Stimulated activated naive CD8-positive, alpha-beta T cell treated with anti-CD3 and anti-CD28 coated beads, Interleukin-15, Interleukin-2, amounts not matched to agents 100 ng/mL and 50 ng/mL, for 24 hours (primary cell): ENCODE measurements at regions not wholly inside any gene's neighbourhood (a gene's known extent, or its start where the extent isn't known, plus 50 kb on each side); places are given as distances from the start of the nearest gene placed in this dataset.

Source experiments
- H3K27ac Mint-ChIP-seq: one replicate; pipeline ENCODE4 v1.8.0; 2021; ENCODE audit warnings: mild to moderate bottlenecking, mixed read lengths
- H3K27me3 Mint-ChIP-seq: one replicate; pipeline ENCODE4 v1.8.0; 2021; ENCODE audit warnings: mixed read lengths
- H3K36me3 Mint-ChIP-seq: one replicate; pipeline ENCODE4 v1.8.0; 2021; ENCODE audit warnings: low read depth, mixed read lengths
- H3K4me1 Mint-ChIP-seq: one replicate; pipeline ENCODE4 v1.8.0; 2021; ENCODE audit warnings: low read depth, mixed read lengths
- H3K4me3 Mint-ChIP-seq: one replicate; pipeline ENCODE4 v1.8.0; 2021; ENCODE audit warnings: mild to moderate bottlenecking, mixed read lengths
- H3K9me3 Mint-ChIP-seq: one replicate; pipeline ENCODE4 v1.8.0; 2021; ENCODE audit warnings: mixed read lengths

DNA sequence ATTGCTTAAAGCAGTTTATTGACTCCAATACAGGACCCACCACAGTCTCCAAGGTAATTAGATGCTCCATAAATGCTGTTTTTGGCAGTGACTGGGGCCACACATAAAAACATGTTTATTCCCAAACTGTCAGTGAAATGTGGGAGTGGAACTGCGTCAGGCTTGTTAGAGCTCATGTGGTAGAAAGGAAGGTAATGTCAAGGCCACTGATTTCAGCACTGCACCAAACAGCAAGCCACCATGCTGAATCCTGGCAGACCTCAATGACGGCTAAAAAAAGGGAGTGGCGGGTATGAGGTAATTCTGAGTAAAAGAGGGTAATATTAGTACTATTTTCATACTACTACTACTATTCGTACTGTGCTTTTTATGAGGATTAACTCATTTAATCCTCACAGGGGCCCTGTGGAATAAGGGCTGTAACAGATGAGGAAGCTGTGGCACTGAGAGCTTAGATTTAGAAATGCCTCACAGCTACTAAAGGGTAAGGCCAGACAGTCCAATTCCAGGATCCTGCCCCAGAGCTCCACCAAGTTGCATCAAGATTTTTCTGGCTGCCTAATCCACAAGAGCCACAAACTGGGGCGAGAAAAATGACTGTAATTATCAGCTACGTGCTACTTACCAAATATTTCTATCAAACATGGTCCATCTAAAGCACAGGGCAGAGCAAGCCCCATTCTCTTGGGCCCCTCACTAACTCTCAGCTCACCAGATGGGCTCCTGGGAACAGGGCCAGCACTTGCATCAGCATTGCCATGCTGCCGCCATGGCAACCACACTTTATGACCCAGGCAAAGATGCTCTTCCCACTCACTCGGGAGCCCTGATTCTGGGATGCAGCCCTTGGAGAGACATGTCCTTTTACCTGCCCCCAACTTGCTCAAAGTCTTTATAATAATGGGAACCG is 83.6 kb upstream of the SPATA12 start:
- H3K9me3 Mint-ChIP-seq: no peaks in the 10 kb centered on the region
- no peak overlapping the region for H3K4me3 Mint-ChIP-seq
- no peaks in the 10 kb centered on the region for H3K27me3 Mint-ChIP-seq
- no peaks in the 10 kb centered on the region for H3K36me3 Mint-ChIP-seq
- peaks cover 22% of the 10 kb centered on the region for H3K4me1 Mint-ChIP-seq
- no peak overlapping the region for H3K27ac Mint-ChIP-seq

DNA sequence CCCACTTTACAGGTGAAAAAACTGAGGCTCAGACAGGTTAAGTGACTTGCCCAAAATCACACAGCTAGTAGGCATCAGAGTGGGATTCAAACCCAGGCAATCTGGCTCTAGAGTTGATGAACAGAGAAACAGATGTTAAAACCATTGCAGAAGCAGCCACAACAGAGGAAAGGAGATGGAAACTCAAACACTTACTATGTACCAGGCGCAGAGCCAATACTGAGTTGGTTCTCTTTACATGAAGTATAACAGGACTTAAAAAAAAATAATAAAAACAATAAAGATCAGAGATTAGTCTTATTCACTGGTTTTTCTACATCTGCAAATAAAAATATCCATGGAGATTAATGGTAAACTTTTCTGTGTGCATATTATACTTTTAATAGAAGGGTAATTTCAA is 84.9 kb upstream of the SPATA12 start:
- Mint-ChIP-seq H3K4me3 (no peak overlapping the region), H3K27ac (no peak overlapping the region), H3K4me1 (peaks cover 12% of the 10 kb centered on the region), H3K36me3 (no peaks in the 10 kb centered on the region), H3K9me3 (no peaks in the 10 kb centered on the region), H3K27me3 (no peaks in the 10 kb centered on the region)

DNA sequence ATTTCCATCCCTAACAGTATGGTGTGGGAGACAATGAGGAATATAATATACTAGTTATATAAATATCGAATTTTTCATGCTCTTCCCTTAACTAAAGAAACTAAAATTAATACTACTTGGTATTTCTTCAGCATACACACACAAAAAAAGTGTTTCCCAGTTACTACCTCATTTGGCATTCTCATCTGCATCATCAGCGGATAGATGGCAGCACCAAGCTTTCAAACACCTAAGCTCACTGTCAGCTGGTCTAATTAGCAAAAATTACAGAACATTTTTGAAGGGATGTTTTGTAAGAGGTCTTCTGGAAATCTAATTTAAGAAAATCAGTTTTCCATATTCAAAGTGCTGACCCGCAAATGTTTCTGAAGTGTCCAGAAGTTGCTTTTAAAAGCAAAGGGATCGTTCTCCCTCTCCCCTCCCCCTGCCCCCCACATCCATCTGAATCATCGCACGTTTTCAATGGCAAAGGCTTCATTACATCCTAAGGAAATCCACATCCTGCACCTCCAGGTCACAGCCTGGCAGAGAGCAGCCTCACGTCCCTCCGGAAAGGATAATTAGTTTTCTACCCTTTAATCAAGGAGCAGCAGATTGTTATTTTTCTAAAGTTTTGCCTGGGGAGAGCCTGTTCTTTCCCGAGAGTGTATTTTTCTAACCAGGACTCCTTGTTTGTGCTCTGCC is 86.1 kb upstream of the SPATA12 start:
- peaks cover 14% of the 10 kb centered on the region for H3K4me1 Mint-ChIP-seq
- H3K9me3 Mint-ChIP-seq: no peaks in the 10 kb centered on the region
- no peaks in the 10 kb centered on the region for H3K27me3 Mint-ChIP-seq
- no peak overlapping the region for H3K27ac Mint-ChIP-seq
- no peaks in the 10 kb centered on the region for H3K36me3 Mint-ChIP-seq
- H3K4me3 Mint-ChIP-seq: no peak overlapping the region

DNA sequence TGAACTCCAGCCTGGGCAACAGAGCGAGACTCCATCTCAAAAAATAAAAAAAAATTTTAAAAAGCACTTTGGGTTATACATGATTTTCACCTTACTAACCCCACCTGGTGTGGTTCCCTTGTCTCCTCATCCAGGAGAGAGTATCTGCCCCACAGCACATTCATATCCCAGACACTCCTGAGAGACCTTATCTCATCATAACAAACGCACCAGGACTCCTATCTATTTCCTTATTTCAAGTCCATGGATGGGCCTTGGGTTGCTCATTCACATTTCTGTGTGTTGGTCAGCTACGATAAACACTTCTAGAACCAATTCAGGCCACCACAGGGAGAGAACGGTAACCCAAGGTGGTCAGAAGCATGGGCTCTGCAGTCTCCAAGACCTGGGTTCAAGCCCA is 88.6 kb upstream of the SPATA12 start:
- Mint-ChIP-seq H3K4me1 (peaks cover 14% of the 10 kb centered on the region), H3K27ac (no peak overlapping the region), H3K36me3 (no peaks in the 10 kb centered on the region), H3K27me3 (no peaks in the 10 kb centered on the region), H3K4me3 (no peak overlapping the region), H3K9me3 (no peaks in the 10 kb centered on the region)

DNA sequence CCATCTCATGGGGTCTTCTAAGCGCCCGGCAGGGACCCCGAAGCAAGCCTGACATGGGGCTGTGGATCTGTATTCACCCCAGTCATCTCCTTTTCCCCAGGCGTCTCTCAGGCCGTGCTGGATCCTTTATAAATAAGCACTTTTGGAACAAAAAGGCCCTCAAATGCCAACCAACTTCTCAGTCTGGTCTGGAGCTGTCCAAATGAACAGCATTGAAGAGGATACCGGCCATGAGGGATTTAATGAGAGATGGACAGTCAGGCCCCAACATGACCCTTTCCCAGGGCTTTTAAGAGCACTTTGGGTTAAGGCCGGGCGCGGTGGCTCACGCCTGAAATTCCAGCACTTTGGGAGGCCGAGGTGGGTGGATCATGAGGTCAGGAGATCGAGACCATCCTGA is 89.2 kb upstream of the SPATA12 start:
- Mint-ChIP-seq H3K27ac (no peak overlapping the region), H3K4me1 (peaks cover 14% of the 10 kb centered on the region), H3K27me3 (no peaks in the 10 kb centered on the region), H3K4me3 (no peak overlapping the region), H3K36me3 (no peaks in the 10 kb centered on the region), H3K9me3 (no peaks in the 10 kb centered on the region)

DNA sequence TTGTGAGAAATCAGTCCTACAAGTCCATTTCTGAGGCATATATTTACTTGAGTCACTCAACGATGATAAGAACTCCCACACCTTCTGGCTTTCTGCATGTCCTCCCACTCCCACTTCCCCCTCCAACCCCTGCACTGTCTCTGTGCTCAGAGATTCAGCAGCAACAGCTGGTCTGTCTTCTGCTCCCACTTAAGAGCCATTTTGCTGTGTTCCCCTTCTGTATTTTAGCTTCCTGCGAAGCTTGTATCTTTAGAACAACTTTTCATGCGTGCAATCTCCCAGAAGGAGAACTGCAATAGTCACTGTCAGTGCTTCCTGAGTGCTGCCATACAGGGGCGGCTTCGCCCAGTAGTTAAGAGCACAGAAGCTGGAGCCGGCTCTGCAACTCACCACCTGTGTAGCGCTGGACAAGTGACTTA is 90.0 kb upstream of the SPATA12 start:
- H3K27ac Mint-ChIP-seq: no peak overlapping the region
- no peaks in the 10 kb centered on the region for H3K36me3 Mint-ChIP-seq
- no peaks in the 10 kb centered on the region for H3K27me3 Mint-ChIP-seq
- peaks cover 14% of the 10 kb centered on the region for H3K4me1 Mint-ChIP-seq
- no peak overlapping the region for H3K4me3 Mint-ChIP-seq
- peaks cover under 1% of the 10 kb centered on the region for H3K9me3 Mint-ChIP-seq

DNA sequence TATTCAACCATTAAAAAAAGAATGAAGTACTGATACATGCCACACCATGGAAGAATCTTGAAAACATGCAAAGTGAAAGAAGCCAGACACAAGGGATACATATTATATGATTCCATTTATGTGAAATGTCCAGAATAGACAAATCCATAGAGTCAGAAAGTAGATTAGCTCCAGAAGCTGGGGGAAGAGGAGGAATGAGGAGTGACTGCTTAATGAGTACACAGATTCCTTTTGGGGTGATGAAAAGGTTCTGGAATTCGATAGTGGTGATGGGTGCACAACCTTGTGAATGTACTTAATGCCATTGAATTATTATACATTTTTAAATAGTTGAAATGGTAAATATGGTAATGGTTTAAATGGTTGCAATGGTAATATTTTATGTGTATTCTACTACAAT is 90.6 kb upstream of the SPATA12 start:
- Mint-ChIP-seq H3K27me3 (no peaks in the 10 kb centered on the region), H3K4me1 (peaks cover 14% of the 10 kb centered on the region), H3K27ac (no peak overlapping the region), H3K4me3 (no peak overlapping the region), H3K9me3 (peaks cover 4% of the 10 kb centered on the region), H3K36me3 (no peaks in the 10 kb centered on the region)

DNA sequence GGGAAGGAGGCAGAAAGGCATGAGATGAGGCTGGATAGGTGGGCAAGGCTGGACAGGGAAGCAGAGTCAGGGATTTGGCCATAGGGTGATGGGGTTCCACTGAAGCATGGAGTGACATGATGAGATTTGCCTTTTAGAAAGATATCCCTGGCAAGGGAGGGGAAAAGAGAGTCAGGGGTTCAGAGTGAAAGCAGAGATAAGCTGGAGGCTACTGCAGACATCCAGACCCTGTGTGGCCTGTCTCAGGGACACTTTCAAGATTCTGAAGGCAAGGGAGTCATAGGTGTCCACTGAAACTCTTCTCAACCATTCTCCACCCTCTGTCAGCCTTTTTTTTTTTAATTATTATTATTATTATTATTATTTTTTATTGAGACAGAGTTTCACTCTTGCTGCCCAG is 94.0 kb upstream of the SPATA12 start:
- no peaks in the 10 kb centered on the region for H3K27me3 Mint-ChIP-seq
- no peaks in the 10 kb centered on the region for H3K36me3 Mint-ChIP-seq
- H3K27ac Mint-ChIP-seq: no peak overlapping the region
- H3K9me3 Mint-ChIP-seq: peaks cover 4% of the 10 kb centered on the region
- peaks cover 14% of the 10 kb centered on the region for H3K4me1 Mint-ChIP-seq
- no peak overlapping the region for H3K4me3 Mint-ChIP-seq

DNA sequence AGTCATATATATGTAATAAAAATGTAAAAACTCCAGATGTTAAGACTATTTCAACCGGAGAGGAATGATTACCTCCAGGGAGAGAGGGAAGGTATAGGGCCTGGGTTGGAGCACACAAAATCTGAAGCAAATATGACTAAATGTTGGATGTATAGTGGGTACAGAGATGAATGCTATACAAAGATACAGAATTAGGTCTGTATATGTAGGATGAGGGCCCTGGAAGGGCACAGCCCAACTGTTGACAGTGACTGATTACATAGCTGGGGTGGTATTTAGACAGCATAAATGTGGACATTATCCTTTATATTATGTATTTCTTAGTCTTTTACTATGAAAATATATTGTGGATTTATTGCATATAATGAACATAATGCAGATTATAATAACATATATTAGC is 94.4 kb upstream of the SPATA12 start:
- Mint-ChIP-seq H3K36me3 (no peaks in the 10 kb centered on the region), H3K27me3 (no peaks in the 10 kb centered on the region), H3K4me3 (no peak overlapping the region), H3K27ac (no peak overlapping the region), H3K4me1 (peaks cover 14% of the 10 kb centered on the region), H3K9me3 (peaks cover 4% of the 10 kb centered on the region)

DNA sequence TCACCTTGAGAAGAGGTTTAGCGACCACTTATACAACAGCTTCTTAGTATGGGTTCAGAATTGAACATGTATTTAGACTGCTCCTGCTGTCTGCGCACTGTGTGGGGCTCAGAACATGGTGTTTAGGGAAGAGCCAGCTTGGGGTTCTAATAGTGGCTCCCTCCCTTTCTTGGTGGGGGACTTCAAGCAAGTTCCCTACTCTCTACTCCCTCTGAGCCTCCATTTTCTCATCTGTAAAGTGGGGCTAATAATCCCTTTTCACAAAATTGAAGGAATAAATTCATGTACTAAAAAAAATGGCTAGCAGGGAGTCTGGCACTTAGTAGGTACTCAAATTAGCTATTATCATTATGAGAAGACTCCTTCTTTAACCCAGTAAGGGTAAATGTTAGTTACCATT is 97.5 kb upstream of the SPATA12 start:
- Mint-ChIP-seq H3K27ac (no peak overlapping the region), H3K9me3 (peaks cover 4% of the 10 kb centered on the region), H3K4me3 (no peak overlapping the region), H3K36me3 (no peaks in the 10 kb centered on the region), H3K27me3 (no peaks in the 10 kb centered on the region), H3K4me1 (peaks cover 12% of the 10 kb centered on the region)

DNA sequence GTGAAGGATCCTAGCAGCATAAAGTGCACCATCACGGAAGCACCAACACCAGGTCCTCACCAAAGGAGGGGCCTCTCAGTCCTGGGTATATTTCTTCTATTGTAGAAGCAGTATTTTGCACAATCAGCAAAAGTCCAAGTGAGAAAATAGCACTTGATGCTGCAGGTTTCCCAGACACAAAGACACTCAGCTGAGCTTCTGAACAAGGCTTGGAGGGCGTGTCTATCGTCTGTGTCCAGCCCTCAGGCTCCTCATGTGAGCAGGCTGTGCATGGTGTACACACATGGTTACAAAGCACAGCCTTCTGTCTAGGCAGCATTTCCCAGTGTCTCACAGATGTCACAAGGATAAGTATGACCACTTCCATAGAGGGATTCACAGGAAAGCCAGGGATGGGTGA is 98.3 kb upstream of the SPATA12 start:
- no peak overlapping the region for H3K4me3 Mint-ChIP-seq
- H3K27ac Mint-ChIP-seq: no peak overlapping the region
- H3K4me1 Mint-ChIP-seq: peaks cover 12% of the 10 kb centered on the region
- H3K9me3 Mint-ChIP-seq: peaks cover 4% of the 10 kb centered on the region
- no peaks in the 10 kb centered on the region for H3K36me3 Mint-ChIP-seq
- H3K27me3 Mint-ChIP-seq: no peaks in the 10 kb centered on the region

DNA sequence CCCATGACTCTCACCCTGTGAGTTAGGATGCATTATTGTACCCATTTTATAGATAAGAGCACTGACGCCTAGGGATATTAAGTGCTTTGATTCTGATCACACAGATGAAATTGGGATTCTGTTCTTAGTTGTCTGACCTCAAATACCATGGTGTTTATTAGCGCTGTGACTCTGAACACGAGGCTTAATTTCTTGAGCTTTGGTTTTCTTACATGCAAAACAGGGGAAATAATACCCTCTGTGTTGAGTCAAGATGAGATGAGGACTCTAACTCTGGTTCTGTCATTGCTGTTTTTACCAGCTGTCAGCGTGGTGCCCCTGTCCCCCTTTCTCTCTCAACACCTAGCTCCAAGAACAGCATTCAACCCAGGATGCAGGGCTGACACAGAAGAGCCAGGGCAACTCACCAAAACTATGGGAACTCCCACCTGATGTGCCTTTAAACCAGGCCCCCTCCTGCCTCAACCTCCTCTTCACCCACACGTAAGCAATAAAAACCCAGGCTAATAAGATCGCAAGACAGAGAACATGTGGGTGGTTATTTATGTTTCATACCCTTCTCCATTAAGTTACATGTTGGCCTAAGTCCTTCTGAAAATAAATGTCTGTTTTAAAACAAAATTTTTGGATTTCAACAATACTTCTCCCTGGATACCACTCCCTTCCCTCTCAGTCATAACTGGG is 100.1 kb upstream of the SPATA12 start:
- Mint-ChIP-seq H3K27ac (peak overlapping the region; percentile 70), H3K36me3 (no peaks in the 10 kb centered on the region), H3K9me3 (peaks cover 3% of the 10 kb centered on the region), H3K4me3 (peak overlapping the region; percentile 34), H3K4me1 (peaks cover 12% of the 10 kb centered on the region), H3K27me3 (no peaks in the 10 kb centered on the region)

DNA sequence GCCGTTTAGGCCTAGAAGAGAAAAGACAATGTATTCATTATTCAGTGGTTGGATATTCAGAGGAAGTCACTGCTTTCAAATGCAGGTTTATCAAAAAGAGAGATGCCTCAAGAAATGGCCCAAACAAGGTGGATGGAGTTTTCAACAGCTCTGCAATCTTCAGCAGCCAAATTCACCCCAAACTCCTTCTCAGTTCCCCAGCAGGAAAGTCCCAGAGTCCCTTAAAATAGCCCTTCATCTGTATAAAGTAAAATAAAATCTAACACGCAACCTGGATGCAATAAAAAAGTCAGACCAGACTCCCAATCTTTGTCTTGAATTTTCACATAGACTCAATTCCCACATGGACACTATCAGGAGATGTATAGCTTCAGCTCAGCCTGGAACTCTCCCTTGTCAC is 101.6 kb upstream of the SPATA12 start:
- H3K36me3 Mint-ChIP-seq: no peaks in the 10 kb centered on the region
- no peak overlapping the region for H3K27ac Mint-ChIP-seq
- no peak overlapping the region for H3K4me3 Mint-ChIP-seq
- peaks cover 4% of the 10 kb centered on the region for H3K27me3 Mint-ChIP-seq
- H3K4me1 Mint-ChIP-seq: peaks cover 12% of the 10 kb centered on the region
- no peaks in the 10 kb centered on the region for H3K9me3 Mint-ChIP-seq

DNA sequence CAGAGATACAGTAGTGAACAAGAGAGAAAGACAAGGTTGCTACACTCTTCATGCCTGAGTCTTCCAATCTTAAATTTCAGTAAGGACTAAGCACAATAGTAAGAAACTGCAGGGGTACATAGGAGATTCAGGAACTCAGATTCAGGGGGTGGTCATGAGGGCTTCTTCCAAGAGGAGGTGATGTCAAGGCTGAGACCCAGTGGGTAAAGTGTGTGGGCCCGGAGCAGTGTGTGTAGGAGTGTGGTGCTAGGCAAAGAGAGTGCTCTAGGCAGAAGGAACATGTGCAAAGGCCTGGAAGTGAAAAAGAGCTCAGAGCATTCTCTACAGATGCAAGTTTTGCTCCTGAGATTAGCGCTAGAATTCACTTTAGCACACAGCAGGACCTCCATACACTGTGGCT is 102.9 kb upstream of the SPATA12 start:
- peaks cover 12% of the 10 kb centered on the region for H3K4me1 Mint-ChIP-seq
- no peaks in the 10 kb centered on the region for H3K9me3 Mint-ChIP-seq
- no peak overlapping the region for H3K27ac Mint-ChIP-seq
- no peak overlapping the region for H3K4me3 Mint-ChIP-seq
- peaks cover 4% of the 10 kb centered on the region for H3K27me3 Mint-ChIP-seq
- no peaks in the 10 kb centered on the region for H3K36me3 Mint-ChIP-seq

DNA sequence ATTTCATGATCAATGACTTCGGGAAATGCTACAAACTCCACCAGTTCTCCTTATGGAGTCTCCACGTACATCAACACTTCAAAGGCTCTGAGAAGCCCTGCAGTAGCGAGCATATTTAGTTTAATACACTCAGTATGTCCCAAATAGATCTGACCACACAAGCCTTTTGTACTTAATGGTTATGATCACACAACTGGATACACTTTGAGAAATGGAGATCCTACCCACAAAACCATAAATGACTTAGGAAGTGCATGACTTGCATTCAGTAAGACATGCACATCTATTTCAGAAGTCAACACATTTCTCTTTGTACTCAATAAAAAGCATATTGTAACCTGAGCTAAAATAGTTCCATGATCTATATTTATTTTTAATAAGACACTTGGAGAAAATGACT is 103.6 kb upstream of the SPATA12 start:
- Mint-ChIP-seq H3K36me3 (no peaks in the 10 kb centered on the region), H3K4me1 (peaks cover 12% of the 10 kb centered on the region), H3K27ac (no peak overlapping the region), H3K27me3 (peaks cover 4% of the 10 kb centered on the region), H3K4me3 (no peak overlapping the region), H3K9me3 (no peaks in the 10 kb centered on the region)
